SK-N-MC (cell line): ENCODE measurements at regions not wholly inside any gene's neighbourhood (a gene's known extent, or its start where the extent isn't known, plus 50 kb on each side); places are given as distances from the start of the nearest gene placed in this dataset.

ENCODE experiments used
- EZH2 ChIP-seq: fragments of 200-600 bp; sonication (generic); IDR thresholded peaks from one replicate; pipeline ENCODE4 v1.6.1; 2017; ENCODE audit warnings: antibody characterized with exemption
- POLR2AphosphoS5 ChIP-seq: IDR thresholded peaks from 2 replicates; pipeline ENCODE4 v1.6.1; 2012; ENCODE audit warnings: mild to moderate bottlenecking, low read depth, low read length, borderline replicate concordance

GRCh38 chr18:71485611-71486010 is 1058.5 kb downstream of the CBLN2 start:
- TF ChIP-seq EZH2 = no peak
- no peak for TF ChIP-seq POLR2AphosphoS5
